ENCODE measurements at regions not wholly inside any gene's neighbourhood (a gene's known extent, or its start where the extent isn't known, plus 50 kb on each side); places are given as distances from the start of the nearest gene placed in this dataset.

- intact Hi-C loops (cut with DNase I; ENCODE audit: low total_unique reads), result no loop called here
- no peaks in the 10 kb centered on the region for H3K27me3 ChIP-seq
- no peaks in the 10 kb centered on the region for H3K9me3 ChIP-seq
- no peak for DNase-seq (ENCODE audit: low spot score in 2 of 2)
- H3K27ac ChIP-seq, result no peak overlapping the region
- no peak overlapping the region for H3K4me3 ChIP-seq
- no peaks in the 10 kb centered on the region for H3K4me1 ChIP-seq
- no peaks in the 10 kb centered on the region for H3K36me3 ChIP-seq
- TF ChIP-seq POLR2A (IDR thresholded peaks at IDR 0.05) (no peak), POLR2AphosphoS5 (IDR thresholded peaks at IDR 0.05) (no peak)
- TF ChIP-seq, protein P1, sequence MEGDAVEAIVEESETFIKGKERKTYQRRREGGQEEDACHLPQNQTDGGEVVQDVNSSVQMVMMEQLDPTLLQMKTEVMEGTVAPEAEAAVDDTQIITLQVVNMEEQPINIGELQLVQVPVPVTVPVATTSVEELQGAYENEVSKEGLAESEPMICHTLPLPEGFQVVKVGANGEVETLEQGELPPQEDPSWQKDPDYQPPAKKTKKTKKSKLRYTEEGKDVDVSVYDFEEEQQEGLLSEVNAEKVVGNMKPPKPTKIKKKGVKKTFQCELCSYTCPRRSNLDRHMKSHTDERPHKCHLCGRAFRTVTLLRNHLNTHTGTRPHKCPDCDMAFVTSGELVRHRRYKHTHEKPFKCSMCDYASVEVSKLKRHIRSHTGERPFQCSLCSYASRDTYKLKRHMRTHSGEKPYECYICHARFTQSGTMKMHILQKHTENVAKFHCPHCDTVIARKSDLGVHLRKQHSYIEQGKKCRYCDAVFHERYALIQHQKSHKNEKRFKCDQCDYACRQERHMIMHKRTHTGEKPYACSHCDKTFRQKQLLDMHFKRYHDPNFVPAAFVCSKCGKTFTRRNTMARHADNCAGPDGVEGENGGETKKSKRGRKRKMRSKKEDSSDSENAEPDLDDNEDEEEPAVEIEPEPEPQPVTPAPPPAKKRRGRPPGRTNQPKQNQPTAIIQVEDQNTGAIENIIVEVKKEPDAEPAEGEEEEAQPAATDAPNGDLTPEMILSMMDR (IDR thresholded peaks at IDR 0.05), result no peak
Observed at GRCh38 chr13:85710545-85710944, 88.7 kb downstream of the SLITRK6 start.

GRCh38 chr13:85709721-85710120 is 89.5 kb downstream of the SLITRK6 start:
- Histone ChIP-seq H3K9me3 (no peaks in the 10 kb centered on the region), H3K4me3 (no peak overlapping the region), H3K27me3 (no peaks in the 10 kb centered on the region), H3K27ac (no peak overlapping the region), H3K4me1 (no peaks in the 10 kb centered on the region), H3K36me3 (no peaks in the 10 kb centered on the region)
- TF ChIP-seq POLR2A (IDR thresholded peaks at IDR 0.05), result no peak
- TF ChIP-seq POLR2AphosphoS5 (IDR thresholded peaks at IDR 0.05), result no peak
- TF ChIP-seq, protein P1 (IDR thresholded peaks at IDR 0.05), result no peak
- no peak for DNase-seq (ENCODE audit: low spot score in 2 of 2)
- intact Hi-C loops (cut with DNase I; ENCODE audit: low total_unique reads), result no loop called here

- intact Hi-C loops (cut with DNase I; ENCODE audit: low total_unique reads), result no loop called here
- TF ChIP-seq POLR2AphosphoS5 (IDR thresholded peaks at IDR 0.05) (no peak), POLR2A (IDR thresholded peaks at IDR 0.05) (no peak)
- TF ChIP-seq, protein P1 (IDR thresholded peaks at IDR 0.05), result no peak
- Histone ChIP-seq H3K36me3 (no peaks in the 10 kb centered on the region), H3K9me3 (no peaks in the 10 kb centered on the region), H3K4me1 (no peaks in the 10 kb centered on the region), H3K4me3 (no peak overlapping the region), H3K27me3 (no peaks in the 10 kb centered on the region), H3K27ac (no peak overlapping the region)
- no peak for DNase-seq (ENCODE audit: low spot score in 2 of 2)
Observed at GRCh38 chr13:85709072-85709471, 90.1 kb downstream of the SLITRK6 start.

DNA sequence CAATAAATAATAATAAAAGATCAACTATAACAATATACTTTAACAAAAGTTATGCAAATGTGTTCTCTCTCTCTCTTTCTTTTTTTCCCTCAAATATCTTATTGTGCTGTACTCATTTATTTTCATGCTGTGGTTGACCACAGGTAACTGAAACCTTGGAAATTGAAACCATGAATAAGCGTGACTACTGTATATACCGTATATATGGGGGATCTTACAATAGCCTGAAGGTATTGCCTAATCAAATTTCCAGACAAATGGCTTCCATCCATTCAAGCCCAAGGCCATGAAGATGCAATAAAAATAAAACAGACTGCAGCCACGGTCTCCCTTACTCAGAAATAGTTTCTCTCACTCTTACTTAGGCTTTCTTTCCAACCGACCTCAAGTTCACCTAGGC is 98.3 kb downstream of the SLITRK6 start:
- H3K4me1 ChIP-seq, result no peaks in the 10 kb centered on the region
- DNase-seq (ENCODE audit: low spot score in 2 of 2), result no peak
- peaks cover 4 to 6% of the 10 kb centered on the region in 2 donors for H3K9me3 ChIP-seq
- intact Hi-C loops (cut with DNase I; ENCODE audit: low total_unique reads), result no loop called here
- no peak for TF ChIP-seq POLR2A (IDR thresholded peaks at IDR 0.05)
- TF ChIP-seq, protein P1 (IDR thresholded peaks at IDR 0.05), result no peak
- no peak for TF ChIP-seq POLR2AphosphoS5 (IDR thresholded peaks at IDR 0.05)
- H3K4me3 ChIP-seq, result no peak overlapping the region
- H3K36me3 ChIP-seq, result no peaks in the 10 kb centered on the region
- H3K27ac ChIP-seq, result no peak overlapping the region
- H3K27me3 ChIP-seq, result no peaks in the 10 kb centered on the region

DNA sequence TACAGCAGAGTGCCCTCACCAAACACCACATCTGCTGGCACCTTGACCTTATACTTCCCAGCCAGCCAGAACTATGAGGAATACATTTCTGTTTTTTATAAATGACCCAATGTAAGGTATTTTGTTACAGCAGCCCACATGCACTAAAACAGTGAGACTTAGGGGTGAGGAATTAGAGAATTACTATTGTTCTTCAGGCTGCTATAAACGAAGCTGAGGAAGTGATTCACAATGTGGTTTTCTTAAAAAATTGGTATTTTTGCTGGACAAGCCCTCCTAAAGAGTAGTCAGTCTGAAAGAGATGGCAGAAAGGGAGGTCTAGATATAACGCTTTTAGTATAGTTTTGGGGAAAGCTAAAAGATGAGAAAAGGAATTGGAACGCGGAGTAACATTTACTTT is 101.0 kb downstream of the SLITRK6 start:
- DNase-seq (ENCODE audit: low spot score in 2 of 2), result no peak
- intact Hi-C loops (cut with DNase I; ENCODE audit: low total_unique reads), result no loop called here
- H3K27me3 ChIP-seq, result no peaks in the 10 kb centered on the region
- peaks cover 4 to 6% of the 10 kb centered on the region in 2 donors for H3K9me3 ChIP-seq
- H3K36me3 ChIP-seq, result no peaks in the 10 kb centered on the region
- H3K27ac ChIP-seq, result no peak overlapping the region
- H3K4me1 ChIP-seq, result no peaks in the 10 kb centered on the region
- TF ChIP-seq POLR2A (IDR thresholded peaks at IDR 0.05) (no peak), POLR2AphosphoS5 (IDR thresholded peaks at IDR 0.05) (no peak)
- TF ChIP-seq, protein P1 (IDR thresholded peaks at IDR 0.05), result no peak
- H3K4me3 ChIP-seq, result no peak overlapping the region

Measured in breast epithelium (tissue), 4 donors.